ENCODE measurements at regions not wholly inside any gene's neighbourhood (a gene's known extent, or its start where the extent isn't known, plus 50 kb on each side); places are given as distances from the start of the nearest gene placed in this dataset.

GRCh38 chr10:101287997-101288635 lies 58.9 kb upstream of the LBX1 start:
- Histone ChIP-seq H3K27ac (no peak overlapping the region), H3K9me3 (no peaks in the 10 kb centered on the region), H3K4me3 (no peak overlapping the region), H3K27me3 (no peaks in the 10 kb centered on the region), H3K4me1 (peaks cover 16% of the 10 kb centered on the region), H3K36me3 (ENCODE audit: low read depth, missing control alignments) (no peaks in the 10 kb centered on the region)
- intact Hi-C loops (cut with DNase I; ENCODE audit: low total_unique reads): no loop called here
- no peak for TF ChIP-seq POLR2A (IDR thresholded peaks at IDR 0.05)
- TF ChIP-seq, protein P1, sequence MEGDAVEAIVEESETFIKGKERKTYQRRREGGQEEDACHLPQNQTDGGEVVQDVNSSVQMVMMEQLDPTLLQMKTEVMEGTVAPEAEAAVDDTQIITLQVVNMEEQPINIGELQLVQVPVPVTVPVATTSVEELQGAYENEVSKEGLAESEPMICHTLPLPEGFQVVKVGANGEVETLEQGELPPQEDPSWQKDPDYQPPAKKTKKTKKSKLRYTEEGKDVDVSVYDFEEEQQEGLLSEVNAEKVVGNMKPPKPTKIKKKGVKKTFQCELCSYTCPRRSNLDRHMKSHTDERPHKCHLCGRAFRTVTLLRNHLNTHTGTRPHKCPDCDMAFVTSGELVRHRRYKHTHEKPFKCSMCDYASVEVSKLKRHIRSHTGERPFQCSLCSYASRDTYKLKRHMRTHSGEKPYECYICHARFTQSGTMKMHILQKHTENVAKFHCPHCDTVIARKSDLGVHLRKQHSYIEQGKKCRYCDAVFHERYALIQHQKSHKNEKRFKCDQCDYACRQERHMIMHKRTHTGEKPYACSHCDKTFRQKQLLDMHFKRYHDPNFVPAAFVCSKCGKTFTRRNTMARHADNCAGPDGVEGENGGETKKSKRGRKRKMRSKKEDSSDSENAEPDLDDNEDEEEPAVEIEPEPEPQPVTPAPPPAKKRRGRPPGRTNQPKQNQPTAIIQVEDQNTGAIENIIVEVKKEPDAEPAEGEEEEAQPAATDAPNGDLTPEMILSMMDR (IDR thresholded peaks at IDR 0.05): peak in 1 of 3 experiments; percentile 12
- 43 to 72% methylated on average over 2 to 6 of the region's 6 CpGs for WGBS, 2 donors
- DNase-seq: peak; percentile 72

GRCh38 chr10:101289541-101289940 lies 60.3 kb upstream of the LBX1 start:
- intact Hi-C loops (cut with DNase I; ENCODE audit: low total_unique reads): no loop called here
- H3K27ac ChIP-seq: no peak overlapping the region
- no peak for DNase-seq
- WGBS, 2 donors: 95 to 98% methylated on average over 3 of the region's 3 CpGs
- H3K36me3 ChIP-seq (ENCODE audit: low read depth, missing control alignments): no peaks in the 10 kb centered on the region
- no peak for TF ChIP-seq POLR2A (IDR thresholded peaks at IDR 0.05)
- TF ChIP-seq, protein P1 (IDR thresholded peaks at IDR 0.05): no peak
- no peak overlapping the region for H3K4me3 ChIP-seq
- H3K9me3 ChIP-seq: no peaks in the 10 kb centered on the region
- H3K4me1 ChIP-seq: peaks cover 16% of the 10 kb centered on the region
- H3K27me3 ChIP-seq: no peaks in the 10 kb centered on the region

DNA sequence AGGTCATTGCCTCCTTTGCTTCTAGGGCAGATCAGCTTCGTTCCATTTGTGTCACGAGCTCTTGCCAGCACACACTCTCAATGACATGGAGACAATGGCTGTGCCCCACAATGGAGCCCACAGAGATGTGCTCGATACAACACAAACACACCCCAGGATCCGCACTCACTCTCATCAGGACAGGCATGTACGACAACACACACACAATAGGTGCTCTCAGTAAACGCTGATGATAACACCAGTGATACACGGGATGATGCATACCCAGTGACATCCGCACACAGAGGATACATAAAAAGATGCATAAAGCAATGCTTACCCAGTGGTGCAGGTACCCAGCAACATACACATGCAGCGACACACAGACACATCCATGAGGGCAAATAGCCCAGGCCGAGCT lies 61.2 kb upstream of the LBX1 start:
- no peak overlapping the region for H3K27ac ChIP-seq
- H3K4me3 ChIP-seq: no peak overlapping the region
- no peaks in the 10 kb centered on the region for H3K9me3 ChIP-seq
- DNase-seq: no peak
- intact Hi-C loops (cut with DNase I; ENCODE audit: low total_unique reads): no loop called here
- WGBS, 2 donors: 71 to 84% methylated on average over 9 to 10 of the region's 10 CpGs
- TF ChIP-seq, protein P1 (IDR thresholded peaks at IDR 0.05): no peak
- no peak for TF ChIP-seq POLR2A (IDR thresholded peaks at IDR 0.05)
- H3K4me1 ChIP-seq: peaks cover 16% of the 10 kb centered on the region
- H3K27me3 ChIP-seq: no peaks in the 10 kb centered on the region
- H3K36me3 ChIP-seq (ENCODE audit: low read depth, missing control alignments): no peaks in the 10 kb centered on the region

DNA sequence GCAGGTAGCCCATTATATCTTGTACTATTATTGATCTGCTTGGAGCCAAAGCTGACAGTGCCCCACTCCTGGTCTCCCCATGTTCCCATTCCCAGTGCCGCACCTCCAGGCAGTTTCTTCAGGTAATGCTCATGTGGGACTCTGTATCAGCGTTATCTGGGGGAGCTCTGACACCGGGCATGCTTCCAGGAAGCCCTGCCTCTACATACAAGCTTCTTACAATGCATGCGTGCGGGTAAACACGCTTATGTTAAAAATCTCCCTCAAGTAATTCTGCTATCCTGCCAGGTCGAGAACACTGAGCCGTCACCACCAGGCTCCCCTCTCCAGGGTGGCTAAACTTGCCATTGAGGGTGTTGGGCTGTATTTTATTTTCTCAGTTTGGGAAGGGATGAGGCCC lies 61.6 kb upstream of the LBX1 start:
- Histone ChIP-seq H3K4me3 (no peak overlapping the region), H3K27me3 (no peaks in the 10 kb centered on the region), H3K4me1 (peaks cover 16% of the 10 kb centered on the region), H3K9me3 (no peaks in the 10 kb centered on the region), H3K27ac (no peak overlapping the region), H3K36me3 (ENCODE audit: low read depth, missing control alignments) (no peaks in the 10 kb centered on the region)
- no peak for TF ChIP-seq POLR2A (IDR thresholded peaks at IDR 0.05)
- TF ChIP-seq, protein P1 (IDR thresholded peaks at IDR 0.05): no peak
- 35 to 64% methylated on average over 8 of the region's 8 CpGs for WGBS, 2 donors
- intact Hi-C loops (cut with DNase I; ENCODE audit: low total_unique reads): no loop called here
- no peak for DNase-seq

Measured in testis (tissue), 2 donors.